Hematopoietic multipotent progenitor cell treated with erythropoietin and hydrocortisone succinate and interleukin-3 and kit ligand, for 17 days (in vitro differentiated cells): ENCODE measurements at regions not wholly inside any gene's neighbourhood (a gene's known extent, or its start where the extent isn't known, plus 50 kb on each side); places are given as distances from the start of the nearest gene placed in this dataset.
"Not testable (repeated sequence)": the region's sequence is repeated elsewhere in the genome, so short reads cannot be mapped to it uniquely, and the experiment has no call there.

Experiments
- DNase-seq: peaks from one replicate; pipeline ENCODE4 v3.0.0-alpha.2; 2015; ENCODE audit warnings: low spot score

DNA sequence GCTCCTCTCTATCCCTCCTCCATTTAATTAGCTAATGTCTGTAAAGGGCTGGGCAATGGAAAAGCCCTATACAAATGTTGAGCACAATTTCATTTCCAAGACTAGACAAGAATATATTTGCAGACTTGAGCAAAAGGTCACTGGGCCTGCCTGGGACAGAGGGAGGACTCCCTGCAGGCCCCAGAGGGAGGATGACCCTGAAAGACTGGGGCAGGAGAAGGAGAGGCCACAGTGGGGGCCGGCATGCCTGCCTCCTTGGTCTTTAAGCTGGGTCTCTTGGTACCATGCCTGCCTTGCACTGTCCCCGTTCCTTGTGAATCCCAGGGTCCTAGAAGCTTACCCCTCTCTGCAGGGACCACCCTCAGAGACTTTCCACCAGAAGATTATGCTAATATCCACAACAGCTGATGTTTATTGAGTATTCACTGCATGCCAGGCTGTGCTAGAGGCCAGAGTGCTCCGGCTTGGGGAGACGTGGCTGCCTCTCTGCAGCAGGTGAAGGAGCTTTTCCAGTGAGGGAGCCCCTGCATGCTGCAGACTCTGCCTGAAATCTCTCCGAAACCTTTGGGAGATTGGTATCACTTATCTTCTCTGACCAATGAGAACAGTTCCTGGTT, 72.7 kb upstream of the HSPA9 start:
- DNase-seq = no peak

GRCh38 chr5:138647261-138647788, 72.1 kb upstream of the HSPA9 start:
- no peak for DNase-seq

- no peak for DNase-seq
Observed at GRCh38 chr5:138646671-138647070, 71.5 kb upstream of the HSPA9 start.

GRCh38 chr5:138645778-138646575, 70.8 kb upstream of the HSPA9 start:
- DNase-seq = no peak

DNA sequence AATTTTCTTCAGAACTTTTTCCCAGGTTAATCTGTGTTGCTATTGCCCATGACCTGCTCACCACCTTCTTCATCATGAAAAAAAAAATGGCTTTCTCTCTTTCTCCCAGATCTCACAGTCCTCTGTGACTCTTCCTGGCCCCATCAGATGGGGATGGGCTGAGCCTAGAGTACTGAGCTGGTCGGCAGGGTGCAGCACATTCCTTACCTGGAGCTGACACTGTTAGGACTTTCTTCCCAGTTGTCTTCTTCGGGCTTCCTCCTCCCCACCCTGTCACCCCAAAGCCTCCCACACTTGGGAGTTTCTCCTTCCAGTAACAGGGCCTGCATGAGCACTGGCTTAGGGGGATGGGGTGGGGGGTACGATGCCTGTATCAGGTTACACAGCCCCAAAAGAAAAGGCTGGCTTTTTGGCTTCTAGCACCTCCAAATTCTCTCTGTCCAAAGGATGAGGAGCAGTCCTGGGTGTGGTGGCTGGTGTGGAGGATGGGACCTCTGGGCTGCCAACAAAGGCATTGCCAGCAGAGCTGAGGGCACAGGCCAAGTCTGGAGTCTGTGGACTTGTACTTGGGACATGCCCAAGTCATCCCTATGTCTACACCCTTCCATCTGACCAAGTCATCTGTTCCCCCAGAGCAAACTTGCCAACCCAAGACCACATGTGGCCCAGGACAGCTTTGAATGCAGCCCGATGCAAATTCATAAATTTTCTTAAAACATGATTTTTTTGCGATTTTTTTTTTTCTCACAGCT, 68.0 kb upstream of the HSPA9 start:
- no peak for DNase-seq

- peak; percentile 71 for DNase-seq
Observed at GRCh38 chr5:138641547-138642298, 66.5 kb upstream of the HSPA9 start.

GRCh38 chr5:138640646-138641254, 65.5 kb upstream of the HSPA9 start:
- DNase-seq = no peak

DNA sequence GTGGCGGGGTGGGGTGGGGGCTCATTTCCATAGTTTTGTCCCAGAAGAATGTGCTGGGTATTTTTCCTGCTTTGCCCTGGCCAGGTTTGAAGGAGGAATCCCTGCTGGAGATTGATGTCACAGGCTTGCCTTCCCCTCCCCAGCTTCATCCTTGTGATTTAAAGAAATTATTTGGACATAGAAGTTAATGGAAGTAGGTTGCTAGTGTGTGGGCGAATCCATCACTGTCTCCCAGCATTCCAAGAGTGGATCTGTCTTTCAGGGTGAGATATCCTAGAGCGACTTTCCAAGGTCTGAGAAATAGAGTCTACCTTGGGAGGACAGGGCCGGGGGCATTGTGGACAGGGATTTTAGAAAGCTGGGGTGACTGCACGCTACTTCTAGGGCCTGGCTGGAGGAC, 64.9 kb upstream of the HSPA9 start:
- no peak for DNase-seq

DNA sequence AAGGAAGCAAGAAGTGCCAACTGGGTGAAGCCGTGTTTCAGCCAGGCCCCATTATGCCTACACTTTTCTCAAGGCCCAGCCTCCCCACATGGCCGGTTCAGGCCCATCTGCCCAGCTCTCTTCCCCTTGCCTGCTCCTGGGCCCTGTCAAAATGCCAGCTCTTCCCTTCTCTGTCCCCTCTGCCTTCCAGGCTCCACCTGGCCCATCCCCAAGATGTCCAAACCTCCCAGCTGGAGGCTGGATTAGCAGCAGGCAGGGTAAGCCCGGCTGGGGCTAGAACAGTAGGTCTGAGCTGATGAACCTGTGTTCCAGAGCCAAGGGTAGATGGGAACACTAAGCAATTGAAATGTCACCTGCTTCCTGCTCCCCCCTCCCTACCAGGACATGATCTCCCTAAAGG, 64.1 kb upstream of the HSPA9 start:
- DNase-seq = no peak

DNA sequence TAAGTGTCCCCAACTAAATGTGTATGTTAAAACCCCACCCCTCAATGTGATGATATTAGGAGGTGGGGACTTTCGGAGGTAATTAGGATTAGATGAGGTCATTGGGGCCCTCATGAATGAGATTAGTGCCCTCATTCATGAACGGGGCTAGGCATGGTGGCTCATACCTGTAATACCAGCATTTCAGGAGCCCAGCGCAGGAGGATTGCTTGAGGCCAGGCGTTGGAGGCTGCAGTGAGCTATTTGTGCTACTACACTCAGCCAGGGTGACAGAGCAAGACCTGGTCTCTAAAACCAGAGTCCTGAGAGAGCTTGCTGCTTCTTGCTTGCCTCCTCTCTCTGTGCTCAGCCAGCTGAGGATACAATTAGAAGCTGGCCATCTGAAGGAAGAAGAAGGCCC, 62.1 kb upstream of the HSPA9 start:
- DNase-seq = no peak

DNA sequence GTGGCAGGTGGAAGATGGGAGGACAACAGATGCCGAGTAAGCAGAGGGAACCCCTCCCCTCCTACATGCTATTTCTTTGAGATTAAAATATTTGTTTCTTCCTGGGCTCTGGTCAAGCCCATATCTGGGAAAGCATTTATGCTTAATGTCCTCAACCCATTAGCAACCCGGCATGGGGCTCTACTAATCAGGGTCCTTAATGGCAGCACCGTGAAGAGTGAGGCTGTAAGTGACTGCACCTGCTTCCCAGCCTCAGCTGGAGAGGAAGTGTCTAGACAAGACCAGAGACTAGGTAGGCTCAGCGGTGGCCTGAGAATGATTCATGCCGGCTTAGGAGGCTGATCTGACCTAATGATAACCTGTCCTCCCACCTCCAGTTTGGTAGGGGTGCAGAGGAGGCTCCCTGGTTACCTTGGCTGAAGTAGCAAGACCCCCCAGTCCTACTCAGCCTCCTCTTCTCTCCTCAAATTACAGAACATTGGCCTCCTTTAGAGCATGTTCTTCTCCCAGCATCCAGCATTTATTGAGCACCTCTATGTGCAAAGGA, 61.3 kb upstream of the HSPA9 start:
- DNase-seq = no peak

DNA sequence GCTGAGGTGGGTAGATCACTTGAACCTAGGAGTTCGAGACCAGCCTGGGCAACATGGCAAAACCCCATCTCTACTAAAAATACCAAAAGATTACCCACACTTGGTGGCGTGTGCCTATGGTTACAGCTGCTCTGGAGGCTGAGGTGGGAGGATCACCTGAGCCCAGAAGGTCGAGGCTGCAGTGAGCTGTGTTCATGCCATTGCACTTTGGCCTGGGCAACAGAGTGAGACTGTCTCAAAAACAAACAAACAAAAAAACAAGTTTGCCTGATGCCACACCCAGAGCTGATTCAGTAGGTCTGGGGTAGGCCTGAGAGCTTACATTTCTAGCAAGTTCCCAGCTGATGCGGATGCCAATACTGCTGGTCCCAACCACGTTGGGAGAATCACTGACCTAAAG, 60.5 kb upstream of the HSPA9 start:
- no peak for DNase-seq

DNA sequence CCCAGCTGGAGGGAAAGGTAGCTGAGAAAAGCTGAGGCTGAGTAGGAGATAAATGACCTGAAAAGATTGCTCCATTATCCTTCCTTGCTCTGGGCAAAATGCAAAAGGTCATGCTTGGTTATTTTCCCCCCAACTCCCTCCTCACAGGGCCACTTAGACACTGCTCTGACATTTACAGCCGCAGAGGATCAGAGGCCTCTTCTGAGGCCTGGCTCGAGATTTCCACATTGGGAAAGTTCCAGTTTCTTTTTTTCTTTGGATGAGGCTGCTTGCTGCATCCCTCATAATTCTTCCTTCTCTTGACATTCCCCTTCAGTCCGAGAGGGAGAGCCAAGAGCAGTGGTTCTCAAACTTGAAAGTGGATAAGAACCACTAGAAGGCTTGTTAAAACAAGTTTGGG, 60.1 kb upstream of the HSPA9 start:
- DNase-seq = no peak

DNA sequence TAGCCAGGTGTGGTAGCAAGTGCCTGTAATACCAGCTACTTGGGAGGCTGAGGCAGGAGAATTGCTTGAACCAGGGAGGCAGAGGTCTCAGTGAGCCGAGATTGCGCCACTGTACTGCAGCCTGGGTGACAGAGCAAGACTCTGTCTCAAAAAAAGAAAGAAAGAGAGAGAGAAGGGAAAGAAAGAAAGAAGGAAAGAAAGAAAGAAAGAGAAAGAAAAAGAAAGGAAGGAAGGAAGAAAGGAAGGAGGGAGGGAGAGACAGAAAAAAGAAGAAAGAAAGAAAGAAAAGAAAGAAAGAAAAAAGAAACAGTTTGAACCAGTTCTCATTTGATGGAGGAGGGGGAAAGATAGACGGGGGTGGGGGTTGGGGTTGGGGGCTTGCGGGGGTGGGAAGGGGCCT, 59.6 kb upstream of the HSPA9 start:
- not testable (repeated sequence) for DNase-seq

DNA sequence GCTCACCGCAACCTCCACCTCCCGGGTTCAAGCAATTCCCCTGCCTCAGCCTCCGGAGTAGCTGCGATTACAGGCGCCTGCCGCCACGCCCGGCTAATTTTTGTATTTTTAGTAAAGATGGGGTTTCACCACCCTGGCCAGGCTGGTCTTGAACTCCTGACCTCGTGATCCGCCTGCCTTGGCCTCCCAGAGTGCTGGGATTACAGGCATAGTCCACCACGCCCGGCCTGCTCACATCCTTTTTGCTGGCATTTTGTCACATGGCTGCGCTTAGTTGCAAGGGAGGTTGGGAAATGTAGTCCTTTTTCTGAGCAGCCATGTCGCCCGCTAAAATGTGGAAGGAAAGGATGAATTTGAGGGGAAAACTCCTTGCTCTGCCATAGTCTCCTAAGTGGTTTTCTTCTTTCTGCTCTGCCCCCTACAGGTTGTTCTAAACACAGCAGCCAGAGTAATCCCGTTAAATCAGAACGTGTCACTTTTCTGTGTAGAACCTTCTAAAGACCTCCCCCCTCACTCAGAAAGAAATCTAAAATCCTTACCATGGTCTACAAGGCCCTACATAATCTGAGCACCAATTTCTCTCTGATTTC, 57.8 kb upstream of the HSPA9 start:
- DNase-seq = peak; percentile 60

- DNase-seq = no peak
Observed at GRCh38 chr5:138631096-138631928, 56.1 kb upstream of the HSPA9 start.

DNA sequence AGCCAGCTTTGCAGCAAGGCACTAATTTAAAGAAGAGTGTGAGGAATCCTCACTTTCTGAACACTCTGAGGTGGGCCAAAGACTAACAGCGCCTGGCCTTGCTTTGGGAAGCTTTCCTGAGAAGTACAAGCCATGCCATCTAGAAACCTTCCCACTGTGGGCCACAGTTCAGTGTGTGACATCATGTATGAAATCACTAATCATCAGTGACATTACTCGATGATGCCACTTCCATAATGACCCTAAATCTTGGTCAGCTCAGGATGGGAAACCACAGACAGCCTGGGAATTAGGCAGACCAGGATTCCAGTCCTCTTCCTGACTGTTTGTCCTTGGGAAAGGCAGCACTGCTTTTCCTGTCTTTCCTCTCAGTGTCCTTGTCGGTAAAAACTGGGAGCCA, 54.2 kb upstream of the HSPA9 start:
- no peak for DNase-seq

DNA sequence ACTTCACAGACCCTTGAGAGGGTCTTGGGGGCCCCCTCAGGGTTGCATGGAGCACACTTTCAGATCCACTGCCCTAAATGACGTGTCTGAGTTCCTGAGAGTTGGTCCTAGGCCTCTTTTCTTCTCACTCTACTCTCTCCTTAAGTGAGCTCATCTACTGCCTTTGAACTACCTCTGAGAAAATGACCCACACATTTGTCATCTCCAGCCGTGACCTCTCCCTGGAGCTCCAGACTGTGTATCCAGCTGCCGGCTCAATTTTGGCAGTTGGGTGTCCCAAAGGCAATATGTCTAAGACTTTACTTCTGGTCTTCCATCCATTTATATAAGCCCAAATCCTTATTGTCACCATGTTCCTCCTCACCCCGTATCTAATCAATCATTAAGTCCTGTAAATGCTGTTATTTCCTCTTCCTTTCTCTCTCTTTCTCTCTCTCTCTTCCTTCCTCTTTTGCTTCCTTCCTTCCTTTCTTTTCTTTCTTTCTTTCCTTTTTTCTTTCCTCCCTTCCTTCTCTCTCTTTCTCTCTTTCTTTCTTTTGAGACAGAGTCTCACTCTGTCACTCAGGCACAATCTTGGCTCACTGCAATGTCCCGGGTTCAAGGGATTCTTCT, 51.2 kb upstream of the HSPA9 start:
- no peak for DNase-seq

DNA sequence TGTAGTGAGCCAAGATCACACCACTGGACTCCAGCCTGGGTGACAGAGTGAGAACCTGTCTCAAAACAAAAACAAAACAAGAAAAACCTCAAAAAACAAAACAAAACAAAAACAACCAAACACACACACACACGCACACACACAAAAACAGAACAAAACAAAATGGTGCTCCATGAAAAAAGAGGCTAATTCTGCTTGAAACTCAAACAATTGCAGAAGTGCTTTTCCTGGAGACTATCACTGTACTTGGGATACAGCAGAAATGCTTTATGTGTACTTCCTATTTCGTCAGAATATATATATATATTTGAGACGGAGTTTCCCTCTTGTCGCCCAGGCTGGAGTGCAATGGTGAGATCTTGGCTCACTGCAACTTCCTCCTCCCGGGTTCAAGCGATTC, 49.9 kb upstream of the HSPA9 start:
- no peak for DNase-seq
